ENCODE measurements at regions not wholly inside any gene's neighbourhood (a gene's known extent, or its start where the extent isn't known, plus 50 kb on each side); places are given as distances from the start of the nearest gene placed in this dataset.

DNA sequence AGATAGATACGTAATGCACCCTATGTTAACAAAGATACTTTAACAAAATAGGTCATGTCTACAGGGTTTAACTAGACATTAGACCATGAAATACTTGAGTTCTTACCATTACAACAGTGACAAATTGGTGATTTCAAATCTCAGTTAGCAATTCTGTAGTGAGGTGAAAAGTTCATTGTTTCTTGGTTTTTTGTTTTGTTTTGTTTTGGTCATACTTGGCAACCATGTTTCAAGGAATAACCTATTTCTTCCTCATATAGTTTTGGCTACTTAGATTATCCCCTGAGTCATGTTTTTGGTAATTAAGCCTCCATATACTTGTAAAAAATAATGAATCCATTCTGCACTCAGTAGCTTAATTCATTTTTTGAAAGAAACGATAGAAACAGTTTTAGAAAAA lies 1200.4 kb downstream of the DIAPH3 start:
- H3K4me1 Mint-ChIP-seq: no peaks in the 10 kb centered on the region
- no peaks in the 10 kb centered on the region for H3K36me3 Mint-ChIP-seq
- DNase-seq: no peak
- H3K9me3 Mint-ChIP-seq: peaks cover 0 to 16% (median 12%) of the 10 kb centered on the region in 6 donors
- H3K27me3 Mint-ChIP-seq (ENCODE audit: low read depth in 3 of 3): no peaks in the 10 kb centered on the region
- no peak overlapping the region for H3K27ac Mint-ChIP-seq
- no peak overlapping the region for H3K4me3 Mint-ChIP-seq

DNA sequence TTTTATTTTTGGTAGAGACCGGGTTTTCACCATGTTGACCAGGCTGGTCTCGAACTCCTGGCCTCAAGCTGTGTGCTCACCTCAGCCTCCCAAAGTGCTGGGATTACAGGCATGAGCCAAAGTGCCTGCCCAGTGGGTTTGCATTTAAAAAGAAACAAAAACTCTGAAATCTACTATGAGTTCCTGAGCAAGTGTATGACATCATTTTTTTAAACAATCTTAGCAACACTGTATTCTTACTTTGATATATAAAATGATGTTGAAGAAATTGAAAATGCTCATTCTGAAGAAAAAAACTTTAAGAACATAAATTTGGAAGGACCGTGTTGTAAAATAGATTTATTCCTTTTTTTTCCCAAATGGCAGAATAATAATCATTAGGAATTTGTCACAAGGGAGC lies 1199.7 kb downstream of the DIAPH3 start:
- Mint-ChIP-seq H3K36me3 (no peaks in the 10 kb centered on the region), H3K9me3 (peaks cover 5 to 19% (median 13%) of the 10 kb centered on the region in 6 donors), H3K4me3 (no peak overlapping the region), H3K27me3 (ENCODE audit: low read depth in 3 of 3) (no peaks in the 10 kb centered on the region), H3K4me1 (no peaks in the 10 kb centered on the region), H3K27ac (no peak overlapping the region)
- DNase-seq: no peak

DNA sequence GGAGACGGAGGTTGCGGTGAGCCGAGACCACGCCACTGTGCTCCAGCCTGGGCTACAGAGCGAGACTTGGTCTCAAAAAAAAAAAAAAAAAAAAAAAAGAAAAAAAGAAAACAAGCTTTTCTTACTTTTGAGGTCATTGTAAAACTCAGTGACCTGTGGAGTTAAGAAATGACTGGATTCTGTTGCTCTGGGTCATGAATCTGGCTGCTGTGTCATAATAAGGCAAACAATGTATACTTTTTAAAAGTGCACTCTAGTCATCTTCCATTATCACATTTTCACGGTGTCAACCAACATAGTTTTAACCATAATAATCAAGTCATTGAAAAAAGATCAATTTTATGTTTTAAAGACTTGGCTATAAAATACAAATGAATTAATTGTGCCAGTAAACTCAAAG lies 1186.6 kb downstream of the DIAPH3 start:
- H3K27ac Mint-ChIP-seq: no peak overlapping the region
- no peak overlapping the region for H3K4me3 Mint-ChIP-seq
- DNase-seq: no peak
- H3K4me1 Mint-ChIP-seq: no peaks in the 10 kb centered on the region
- H3K36me3 Mint-ChIP-seq: no peaks in the 10 kb centered on the region
- no peaks in the 10 kb centered on the region for H3K27me3 Mint-ChIP-seq (ENCODE audit: low read depth in 3 of 3)
- peaks cover 2 to 24% (median 9%) of the 10 kb centered on the region in 6 donors for H3K9me3 Mint-ChIP-seq

DNA sequence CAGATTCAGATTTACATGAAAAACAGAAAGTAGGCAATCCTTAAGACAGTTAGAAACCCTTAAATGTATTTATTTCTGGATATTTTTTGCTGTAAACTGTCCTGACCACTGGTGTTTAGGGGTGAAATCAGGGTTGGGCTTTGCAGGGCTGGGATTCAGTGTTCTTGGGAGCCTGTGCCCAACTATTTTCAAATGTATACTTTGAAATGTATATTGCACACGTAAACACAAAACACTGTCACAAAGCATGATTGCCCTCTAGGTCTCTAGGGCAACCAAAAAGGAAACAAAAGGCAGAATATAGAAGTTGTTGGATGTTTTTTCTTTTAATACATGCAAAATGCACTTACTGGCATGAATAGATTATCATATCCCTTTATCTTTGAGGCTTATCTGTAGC lies 1185.4 kb downstream of the DIAPH3 start:
- Mint-ChIP-seq H3K36me3 (no peaks in the 10 kb centered on the region), H3K4me1 (no peaks in the 10 kb centered on the region), H3K27me3 (ENCODE audit: low read depth in 3 of 3) (no peaks in the 10 kb centered on the region), H3K9me3 (peaks cover 7 to 24% (median 15%) of the 10 kb centered on the region in 6 donors), H3K27ac (no peak overlapping the region), H3K4me3 (no peak overlapping the region)
- no peak for DNase-seq

DNA sequence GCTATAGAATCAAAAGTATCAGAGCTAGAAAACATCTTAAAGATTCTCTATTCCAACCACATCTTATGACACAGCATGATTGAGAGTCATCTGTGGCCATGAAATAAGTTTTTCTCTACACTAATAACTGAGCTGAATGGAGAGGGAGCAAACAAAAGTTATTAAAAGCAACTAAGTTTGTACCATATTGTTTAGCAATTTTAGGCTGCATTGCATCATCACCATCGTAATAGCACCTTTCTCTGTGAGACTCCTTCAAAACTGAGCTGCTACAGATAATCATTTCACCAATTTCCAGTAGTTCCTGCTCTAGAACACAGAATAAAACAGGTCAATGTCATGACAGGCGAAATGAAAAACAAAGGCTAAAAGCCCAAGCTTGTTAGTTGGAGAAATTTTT lies 1183.9 kb downstream of the DIAPH3 start:
- no peaks in the 10 kb centered on the region for H3K27me3 Mint-ChIP-seq (ENCODE audit: low read depth in 3 of 3)
- H3K4me1 Mint-ChIP-seq: no peaks in the 10 kb centered on the region
- peaks cover 8 to 35% (median 17%) of the 10 kb centered on the region in 6 donors for H3K9me3 Mint-ChIP-seq
- no peak overlapping the region for H3K4me3 Mint-ChIP-seq
- H3K36me3 Mint-ChIP-seq: no peaks in the 10 kb centered on the region
- no peak overlapping the region for H3K27ac Mint-ChIP-seq
- DNase-seq: no peak

DNA sequence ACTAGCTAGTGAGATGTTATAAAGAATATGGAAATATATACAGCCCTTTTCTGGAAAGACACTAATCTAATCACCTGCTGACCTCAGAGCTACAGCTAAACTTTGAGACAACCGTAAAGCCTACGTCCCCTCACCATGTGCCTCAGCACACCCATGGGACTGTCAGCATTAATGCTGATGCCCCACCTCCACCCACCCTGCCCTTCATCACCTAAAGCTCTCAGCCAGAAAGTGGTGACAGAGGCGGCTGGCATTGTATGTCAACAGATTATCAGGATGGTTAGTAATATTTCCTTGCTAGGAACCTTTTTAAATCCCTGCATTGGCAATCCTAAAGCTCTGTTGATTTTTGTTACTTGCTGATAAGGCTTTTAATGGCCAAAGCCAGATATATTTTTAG lies 1177.9 kb downstream of the DIAPH3 start:
- Mint-ChIP-seq H3K27ac (no peak overlapping the region), H3K9me3 (peaks cover 6 to 51% (median 22%) of the 10 kb centered on the region in 6 donors), H3K36me3 (no peaks in the 10 kb centered on the region), H3K4me1 (no peaks in the 10 kb centered on the region), H3K27me3 (ENCODE audit: low read depth in 3 of 3) (no peaks in the 10 kb centered on the region), H3K4me3 (no peak overlapping the region)
- DNase-seq: no peak

DNA sequence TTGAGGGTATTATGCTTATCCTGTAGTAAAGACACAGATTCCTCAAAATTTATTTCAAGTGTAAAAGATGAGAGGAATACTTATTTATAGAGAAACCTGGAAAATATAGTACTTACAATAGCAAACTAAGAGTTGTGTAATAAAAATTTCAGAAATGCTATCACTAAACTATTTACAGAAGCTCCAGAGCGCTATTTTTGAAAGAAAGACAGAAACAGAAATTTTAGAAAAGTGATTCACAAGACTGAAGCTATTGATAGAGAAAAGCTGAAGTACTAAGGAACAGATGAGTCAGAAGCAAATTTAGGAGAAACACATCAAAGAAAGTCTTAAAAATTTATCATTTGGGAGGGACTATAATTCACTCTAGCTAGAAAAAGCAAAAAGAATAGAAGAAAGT lies 1174.2 kb downstream of the DIAPH3 start:
- H3K27me3 Mint-ChIP-seq (ENCODE audit: low read depth in 3 of 3): peaks cover 0 to 1% (median 0%) of the 10 kb centered on the region in 3 donors
- H3K27ac Mint-ChIP-seq: no peak overlapping the region
- no peaks in the 10 kb centered on the region for H3K4me1 Mint-ChIP-seq
- H3K36me3 Mint-ChIP-seq: no peaks in the 10 kb centered on the region
- no peak for DNase-seq
- peaks cover 1 to 43% (median 20%) of the 10 kb centered on the region in 6 donors for H3K9me3 Mint-ChIP-seq
- no peak overlapping the region for H3K4me3 Mint-ChIP-seq

DNA sequence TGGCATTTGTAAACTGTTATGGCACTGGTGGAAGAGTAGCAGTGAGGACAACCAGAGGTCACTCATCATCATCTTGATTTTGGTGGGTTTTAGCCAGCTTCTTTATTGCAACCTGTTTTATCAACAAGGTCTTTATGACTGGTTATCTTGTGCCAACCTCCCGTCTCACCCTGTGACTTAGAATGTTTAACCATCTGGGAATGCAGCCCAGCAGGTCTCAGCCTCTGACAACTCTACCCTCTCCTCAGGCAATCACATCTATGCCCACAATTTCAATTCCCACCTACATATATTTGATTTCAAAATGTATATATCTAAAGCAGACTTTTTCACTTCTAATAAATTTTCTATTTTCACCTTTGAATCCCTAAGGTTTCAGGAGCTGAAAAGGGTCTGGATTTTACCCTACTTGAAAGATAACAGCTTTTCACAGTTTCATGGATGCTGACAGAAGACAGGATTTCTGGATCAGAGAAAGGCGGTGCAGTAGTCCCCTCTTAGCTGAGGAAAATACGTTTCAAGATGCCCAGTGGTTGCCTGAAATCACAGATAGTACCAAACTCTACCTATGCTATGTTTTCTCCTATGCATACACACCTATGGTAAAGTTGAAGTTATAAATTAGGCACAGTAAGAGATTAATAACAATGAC lies 1171.8 kb downstream of the DIAPH3 start:
- Mint-ChIP-seq H3K4me1 (no peaks in the 10 kb centered on the region), H3K27me3 (ENCODE audit: low read depth in 3 of 3) (peaks cover 0 to 1% (median 0%) of the 10 kb centered on the region in 3 donors), H3K9me3 (peaks cover 1 to 30% (median 15%) of the 10 kb centered on the region in 6 donors), H3K36me3 (no peaks in the 10 kb centered on the region), H3K4me3 (no peak overlapping the region), H3K27ac (no peak overlapping the region)
- no peak for DNase-seq

DNA sequence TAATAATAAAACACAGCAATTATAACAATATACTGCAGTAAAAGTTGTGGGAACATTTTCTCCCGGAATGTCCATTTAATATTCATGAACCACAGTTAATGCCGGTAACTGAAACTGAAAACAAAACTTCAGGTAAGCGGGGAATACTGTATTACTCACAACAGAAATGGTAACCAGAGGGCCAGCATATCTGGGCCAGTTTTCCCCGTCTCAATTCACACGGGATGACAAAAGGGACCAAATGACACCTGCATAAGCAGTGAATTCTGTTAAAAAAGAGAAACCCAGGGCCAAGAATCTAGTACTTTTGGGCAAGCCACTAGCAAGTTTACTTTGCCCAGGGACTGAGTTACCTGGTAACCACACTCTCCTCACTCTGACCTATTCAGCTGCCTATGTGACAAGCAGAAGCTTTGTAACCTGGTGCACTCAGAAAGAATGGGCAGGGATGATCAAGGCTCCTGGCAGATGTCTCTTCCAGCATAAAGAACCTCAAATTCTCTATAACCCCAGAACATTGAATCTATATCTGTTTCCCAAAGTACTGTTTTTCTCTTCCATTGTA lies 1171.2 kb downstream of the DIAPH3 start:
- no peak overlapping the region for H3K27ac Mint-ChIP-seq
- DNase-seq: no peak
- no peaks in the 10 kb centered on the region for H3K4me1 Mint-ChIP-seq
- H3K4me3 Mint-ChIP-seq: no peak overlapping the region
- H3K36me3 Mint-ChIP-seq: no peaks in the 10 kb centered on the region
- peaks cover 0 to 1% (median 0%) of the 10 kb centered on the region in 3 donors for H3K27me3 Mint-ChIP-seq (ENCODE audit: low read depth in 3 of 3)
- H3K9me3 Mint-ChIP-seq: peaks cover 1 to 24% (median 15%) of the 10 kb centered on the region in 6 donors

DNA sequence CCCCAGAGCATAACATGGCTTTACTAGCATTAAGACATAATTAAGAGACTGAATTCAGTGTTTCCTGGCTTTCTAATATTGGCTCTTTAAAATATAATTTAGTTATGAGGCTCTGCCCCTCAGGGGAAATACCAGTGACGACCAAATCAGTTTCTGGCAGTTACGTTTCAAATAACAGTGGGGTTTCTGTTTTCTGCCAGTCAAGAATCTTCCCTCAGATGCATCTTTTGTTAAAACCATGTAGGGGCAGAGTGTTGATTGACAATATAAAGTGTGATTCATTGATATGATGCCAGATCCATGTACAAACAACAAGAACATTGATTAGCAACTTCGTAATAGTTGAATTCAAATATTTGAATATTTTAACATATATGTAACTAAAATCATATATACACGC lies 1169.7 kb downstream of the DIAPH3 start:
- no peak for DNase-seq
- Mint-ChIP-seq H3K4me3 (no peak overlapping the region), H3K27me3 (ENCODE audit: low read depth in 3 of 3) (peaks cover 0 to 1% (median 0%) of the 10 kb centered on the region in 3 donors), H3K36me3 (no peaks in the 10 kb centered on the region), H3K9me3 (peaks cover 1 to 18% (median 13%) of the 10 kb centered on the region in 6 donors), H3K27ac (no peak overlapping the region), H3K4me1 (no peaks in the 10 kb centered on the region)

DNA sequence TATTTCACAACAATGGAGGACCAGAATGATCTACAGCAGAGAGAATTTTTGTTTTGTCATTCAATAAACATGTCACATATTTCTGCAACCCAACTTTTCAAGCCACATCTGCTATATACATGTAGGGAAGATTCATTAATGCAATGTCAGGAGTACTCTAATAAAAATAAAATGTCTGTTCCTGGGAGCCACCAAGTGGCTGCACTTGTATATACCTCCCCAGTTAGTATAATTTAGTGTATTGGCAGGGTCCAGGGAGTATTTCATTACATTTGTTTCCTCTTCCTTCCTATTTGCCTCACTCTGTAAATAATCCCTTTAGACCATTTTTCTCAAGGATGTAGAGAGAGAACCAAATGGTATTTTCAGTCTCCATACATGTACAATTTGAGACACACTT lies 1169.0 kb downstream of the DIAPH3 start:
- Mint-ChIP-seq H3K27me3 (ENCODE audit: low read depth in 3 of 3) (peaks cover 0 to 1% (median 0%) of the 10 kb centered on the region in 3 donors), H3K4me1 (no peaks in the 10 kb centered on the region), H3K9me3 (peaks cover 1 to 17% (median 12%) of the 10 kb centered on the region in 6 donors), H3K27ac (no peak overlapping the region), H3K36me3 (no peaks in the 10 kb centered on the region), H3K4me3 (no peak overlapping the region)
- no peak for DNase-seq

DNA sequence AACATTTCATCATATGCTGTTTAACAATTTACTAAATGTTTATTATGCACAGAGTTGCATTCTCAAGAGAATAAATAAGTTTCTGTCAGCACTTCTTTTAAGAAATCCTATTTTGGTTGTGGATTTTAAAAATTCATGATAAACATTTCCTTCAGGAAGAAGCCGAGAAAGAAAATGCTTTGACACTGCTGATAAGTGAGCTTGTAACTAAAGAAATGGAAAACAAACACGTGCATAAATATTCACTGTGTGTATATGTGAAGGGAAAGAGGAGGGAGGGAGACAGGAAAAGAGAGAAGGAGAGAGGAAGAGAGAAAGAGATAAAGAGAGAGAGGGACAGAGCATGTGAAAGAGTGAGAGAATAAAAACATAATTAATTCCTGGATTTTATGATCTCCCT lies 1165.0 kb downstream of the DIAPH3 start:
- Mint-ChIP-seq H3K4me3 (no peak overlapping the region), H3K9me3 (peaks cover 0 to 14% (median 8%) of the 10 kb centered on the region in 6 donors), H3K27ac (no peak overlapping the region), H3K4me1 (no peaks in the 10 kb centered on the region), H3K36me3 (no peaks in the 10 kb centered on the region), H3K27me3 (ENCODE audit: low read depth in 3 of 3) (peaks cover 0 to 2% (median 0%) of the 10 kb centered on the region in 3 donors)
- DNase-seq: no peak

DNA sequence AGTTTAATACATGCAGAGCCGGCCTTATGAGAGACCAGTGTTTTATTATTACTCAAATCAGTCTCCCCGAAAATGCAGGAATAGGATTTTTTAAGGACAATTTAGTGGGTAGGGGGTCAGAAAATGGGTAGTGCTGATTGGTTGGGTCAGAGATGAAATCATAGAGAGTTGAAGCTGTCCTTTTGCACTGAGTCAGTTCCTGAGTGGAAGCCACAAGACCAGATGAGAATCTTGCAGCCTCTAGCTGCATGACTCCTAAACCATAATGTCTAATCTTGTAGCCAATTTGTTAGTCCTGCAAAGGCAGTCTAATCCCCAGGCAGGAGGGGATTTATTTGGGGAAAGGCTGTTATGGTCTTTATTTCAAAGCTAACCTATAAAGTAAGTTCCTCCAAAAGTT lies 1163.9 kb downstream of the DIAPH3 start:
- Mint-ChIP-seq H3K27me3 (ENCODE audit: low read depth in 3 of 3) (peaks cover 0 to 2% (median 0%) of the 10 kb centered on the region in 3 donors), H3K36me3 (no peaks in the 10 kb centered on the region), H3K27ac (no peak overlapping the region), H3K4me3 (no peak overlapping the region), H3K4me1 (no peaks in the 10 kb centered on the region), H3K9me3 (peaks cover 0 to 16% (median 7%) of the 10 kb centered on the region in 6 donors)
- DNase-seq: no peak

DNA sequence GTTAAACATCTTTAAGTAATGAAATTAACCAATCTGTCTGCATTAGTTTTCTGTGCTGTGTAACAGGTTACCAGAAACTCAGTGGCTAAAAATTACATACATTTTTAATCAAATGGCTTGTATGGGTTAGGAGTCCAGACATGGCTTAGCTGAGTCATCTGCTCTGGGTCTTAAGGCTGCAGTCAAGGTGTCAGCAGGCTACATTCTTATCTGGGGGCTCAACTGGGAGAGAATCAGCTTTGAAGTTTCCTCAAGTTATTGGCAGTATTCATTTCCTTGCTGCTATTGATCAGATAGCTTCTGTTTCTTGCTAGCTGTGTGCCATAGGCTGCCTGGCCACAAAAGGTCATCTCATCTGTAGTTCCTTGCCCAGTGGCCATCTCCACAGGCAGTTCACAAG lies 1163.0 kb downstream of the DIAPH3 start:
- no peak for DNase-seq
- Mint-ChIP-seq H3K27ac (no peak overlapping the region), H3K4me3 (no peak overlapping the region), H3K9me3 (peaks cover 0 to 20% (median 7%) of the 10 kb centered on the region in 6 donors), H3K27me3 (ENCODE audit: low read depth in 3 of 3) (peaks cover 0 to 2% (median 0%) of the 10 kb centered on the region in 3 donors), H3K36me3 (no peaks in the 10 kb centered on the region), H3K4me1 (no peaks in the 10 kb centered on the region)

DNA sequence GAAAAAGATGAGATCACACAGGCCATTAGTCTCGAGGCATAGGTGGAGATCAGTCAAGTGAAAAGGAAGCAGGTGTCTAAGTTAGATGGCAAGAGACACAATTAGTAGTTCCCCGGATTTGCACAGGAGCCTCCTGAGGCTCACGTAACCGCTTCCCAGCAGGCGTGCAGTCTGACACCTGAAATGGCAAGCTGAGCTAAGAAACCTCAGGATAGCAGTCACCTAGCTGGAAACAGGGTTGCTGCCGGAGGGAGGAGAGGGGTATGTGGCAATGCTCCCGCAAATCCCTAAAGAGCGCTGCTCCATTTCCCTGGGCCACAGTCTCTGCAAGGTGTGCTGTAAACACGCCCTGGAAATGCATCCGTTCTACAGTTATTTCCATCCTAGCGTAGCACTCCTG lies 1151.0 kb downstream of the DIAPH3 start:
- peaks cover 10 to 31% (median 18%) of the 10 kb centered on the region in 6 donors for H3K9me3 Mint-ChIP-seq
- no peak overlapping the region for H3K4me3 Mint-ChIP-seq
- no peak for DNase-seq
- peaks cover 0 to 4% (median 1%) of the 10 kb centered on the region in 3 donors for H3K27me3 Mint-ChIP-seq (ENCODE audit: low read depth in 3 of 3)
- H3K36me3 Mint-ChIP-seq: no peaks in the 10 kb centered on the region
- H3K27ac Mint-ChIP-seq: no peak overlapping the region
- H3K4me1 Mint-ChIP-seq: no peaks in the 10 kb centered on the region

Data from immature natural killer cell (primary cell).